ENCODE measurements at regions not wholly inside any gene's neighbourhood (a gene's known extent, or its start where the extent isn't known, plus 50 kb on each side); places are given as distances from the start of the nearest gene placed in this dataset.

DNA sequence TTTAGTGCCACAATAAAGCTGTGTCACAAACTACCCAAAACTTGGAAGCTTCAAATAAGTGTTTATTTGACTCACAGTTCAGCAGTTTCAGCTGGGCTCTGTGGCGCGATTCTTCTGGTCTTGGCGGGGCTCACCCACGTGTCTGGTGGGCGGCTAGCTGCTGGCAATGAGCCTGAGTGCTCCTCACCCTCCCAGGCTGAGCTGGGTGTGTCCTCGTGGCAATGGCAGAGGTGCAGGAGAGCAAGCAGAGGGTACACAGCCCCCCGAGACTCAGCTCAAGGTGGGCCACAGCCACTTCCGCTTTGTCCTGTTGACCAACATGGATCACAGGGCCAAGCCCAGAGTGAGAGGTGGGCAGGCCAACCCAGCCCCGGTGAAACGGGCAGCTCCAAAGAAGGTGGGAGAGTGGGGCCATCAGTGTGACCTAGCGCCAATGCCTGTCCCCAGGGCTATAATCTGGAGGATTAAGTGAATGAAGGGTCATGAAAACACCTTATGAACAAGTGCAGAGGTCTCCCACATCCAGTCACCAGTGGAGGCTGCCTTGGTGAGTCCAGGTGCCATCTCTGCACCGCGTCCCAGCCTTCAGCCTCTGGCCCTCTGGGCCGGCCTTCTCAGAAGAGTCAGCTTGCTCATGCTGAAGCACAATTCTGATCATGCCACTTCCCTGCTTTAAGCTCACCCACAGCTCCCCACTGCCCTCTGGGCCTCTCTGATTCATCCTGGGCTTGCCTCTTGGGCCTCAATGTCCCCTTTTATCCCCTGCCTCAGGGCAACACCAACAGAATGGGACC is 74.6 kb upstream of the RTL6 start:
- TF ChIP-seq, protein P1, sequence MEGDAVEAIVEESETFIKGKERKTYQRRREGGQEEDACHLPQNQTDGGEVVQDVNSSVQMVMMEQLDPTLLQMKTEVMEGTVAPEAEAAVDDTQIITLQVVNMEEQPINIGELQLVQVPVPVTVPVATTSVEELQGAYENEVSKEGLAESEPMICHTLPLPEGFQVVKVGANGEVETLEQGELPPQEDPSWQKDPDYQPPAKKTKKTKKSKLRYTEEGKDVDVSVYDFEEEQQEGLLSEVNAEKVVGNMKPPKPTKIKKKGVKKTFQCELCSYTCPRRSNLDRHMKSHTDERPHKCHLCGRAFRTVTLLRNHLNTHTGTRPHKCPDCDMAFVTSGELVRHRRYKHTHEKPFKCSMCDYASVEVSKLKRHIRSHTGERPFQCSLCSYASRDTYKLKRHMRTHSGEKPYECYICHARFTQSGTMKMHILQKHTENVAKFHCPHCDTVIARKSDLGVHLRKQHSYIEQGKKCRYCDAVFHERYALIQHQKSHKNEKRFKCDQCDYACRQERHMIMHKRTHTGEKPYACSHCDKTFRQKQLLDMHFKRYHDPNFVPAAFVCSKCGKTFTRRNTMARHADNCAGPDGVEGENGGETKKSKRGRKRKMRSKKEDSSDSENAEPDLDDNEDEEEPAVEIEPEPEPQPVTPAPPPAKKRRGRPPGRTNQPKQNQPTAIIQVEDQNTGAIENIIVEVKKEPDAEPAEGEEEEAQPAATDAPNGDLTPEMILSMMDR (IDR thresholded peaks at IDR 0.05), result no peak
- no peak for TF ChIP-seq POLR2A (IDR thresholded peaks at IDR 0.05)
